ENCODE measurements at regions not wholly inside any gene's neighbourhood (a gene's known extent, or its start where the extent isn't known, plus 50 kb on each side); places are given as distances from the start of the nearest gene placed in this dataset.
"Not testable (repeated sequence)": the region's sequence is repeated elsewhere in the genome, so short reads cannot be mapped to it uniquely, and the experiment has no call there.

DNA sequence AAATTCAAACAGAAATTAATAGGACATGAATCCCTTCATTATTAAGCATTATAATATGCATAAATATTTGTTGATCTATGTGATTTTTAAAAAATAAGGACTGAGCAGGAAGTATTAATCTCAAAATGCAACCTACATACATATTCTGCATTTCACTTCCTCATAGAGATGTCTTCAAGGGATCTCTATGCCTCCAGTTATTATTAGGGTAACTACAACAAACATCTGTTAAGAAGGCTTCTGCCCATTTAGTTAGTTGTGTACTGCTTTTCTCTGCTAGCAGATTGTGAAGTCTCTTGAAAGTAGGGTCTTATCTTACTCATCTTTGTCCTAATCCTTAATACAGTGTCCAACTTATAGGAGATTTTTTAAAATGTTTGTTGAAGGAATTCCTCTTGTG is 414.1 kb downstream of the ACTL7B start:
- no peak for DNase-seq

GRCh38 chr9:108441251-108441650 is 414.5 kb downstream of the ACTL7B start:
- DNase-seq = no peak

GRCh38 chr9:108439947-108440346 is 415.8 kb downstream of the ACTL7B start:
- DNase-seq = no peak

GRCh38 chr9:108437656-108438055 is 418.1 kb downstream of the ACTL7B start:
- DNase-seq = no peak

GRCh38 chr9:108436448-108436847 is 419.3 kb downstream of the ACTL7B start:
- no peak for DNase-seq

- DNase-seq = no peak
These were observed 421.3 kb downstream of the ACTL7B start for GRCh38 chr9:108434502-108434901.

- no peak for DNase-seq
These were observed 421.8 kb downstream of the ACTL7B start for GRCh38 chr9:108434036-108434435.

- DNase-seq = no peak
These were observed 425.1 kb downstream of the ACTL7B start for GRCh38 chr9:108430655-108431054.

- DNase-seq = no peak
These were observed 428.0 kb downstream of the ACTL7B start for GRCh38 chr9:108427751-108428150.

- not testable (repeated sequence) for DNase-seq
These were observed 429.3 kb downstream of the ACTL7B start for GRCh38 chr9:108426421-108426940.

DNA sequence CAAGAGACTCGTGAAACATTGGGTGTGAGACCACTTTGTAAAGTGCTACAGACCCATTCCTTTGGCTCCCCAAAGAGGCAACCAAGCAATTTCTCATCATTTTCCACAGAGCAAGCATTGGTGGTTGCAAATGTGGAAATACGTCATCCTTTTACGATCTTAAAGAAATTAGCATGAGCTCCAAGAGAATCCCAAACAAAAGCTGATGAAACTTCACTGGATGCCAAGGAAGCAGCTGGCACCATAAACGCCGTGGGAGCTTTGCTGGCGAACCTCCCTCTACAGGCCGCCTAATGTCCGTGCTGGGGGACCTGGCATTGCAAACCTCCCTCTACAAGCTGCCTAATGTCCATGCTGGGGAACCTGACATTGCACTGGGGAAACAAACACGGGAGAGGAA is 432.4 kb downstream of the ACTL7B start:
- no peak for DNase-seq

GRCh38 chr9:108419379-108419778 is 436.4 kb downstream of the ACTL7B start:
- no peak for DNase-seq

DNA sequence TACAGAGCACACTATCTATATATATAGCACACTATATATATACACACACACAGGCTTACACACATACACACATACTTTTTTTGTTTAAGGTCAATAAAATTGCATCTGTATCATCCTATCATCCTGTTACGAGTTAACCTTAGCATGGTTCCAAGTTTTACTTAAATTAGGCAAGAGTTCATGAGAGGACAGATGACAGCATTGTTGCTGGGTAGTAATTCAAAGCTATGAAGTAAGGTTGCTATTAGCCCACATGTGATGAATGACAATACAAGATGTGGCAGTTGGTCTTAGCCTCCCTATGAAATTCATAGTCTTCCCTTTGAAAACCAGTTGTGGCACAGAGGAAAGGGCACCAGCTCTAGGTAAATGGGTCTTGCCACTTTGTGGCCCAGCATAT is 438.1 kb downstream of the ACTL7B start:
- no peak for DNase-seq

DNA sequence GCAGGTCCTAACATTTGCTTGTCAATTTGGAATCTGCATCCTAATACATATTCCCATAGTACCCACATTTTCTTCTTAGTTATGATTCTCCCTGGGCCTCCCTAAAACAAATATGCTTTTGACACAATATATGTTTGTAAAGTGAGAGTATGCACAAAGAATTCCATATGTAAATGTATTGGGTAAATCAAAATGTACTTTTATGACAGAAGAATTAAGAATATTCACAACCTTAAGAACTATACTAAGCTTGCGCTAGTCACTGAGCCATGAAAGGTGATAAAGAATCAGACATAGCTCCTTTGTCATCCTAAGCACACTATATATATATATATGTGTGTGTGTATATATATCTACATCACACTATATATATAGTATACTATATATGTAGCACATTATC is 438.5 kb downstream of the ACTL7B start:
- no peak for DNase-seq

DNA sequence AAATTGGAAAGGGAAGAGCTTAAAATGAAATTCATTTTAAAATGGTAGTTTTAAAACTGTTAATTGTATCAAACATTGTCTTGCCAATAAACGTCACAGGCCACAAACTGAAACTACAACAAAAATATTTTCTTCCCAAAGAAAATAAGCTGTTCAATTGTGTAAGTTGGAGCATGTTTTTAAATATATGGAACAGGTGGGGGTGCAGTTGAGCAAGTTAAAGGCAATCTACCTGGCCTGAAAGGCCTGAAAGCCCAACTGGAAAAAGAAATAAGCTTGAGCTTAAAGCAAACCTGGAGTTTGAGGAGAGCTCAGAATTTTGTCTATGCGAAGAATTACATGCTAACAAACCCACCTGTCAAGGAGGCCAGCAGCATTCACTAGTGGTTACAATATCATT is 439.5 kb downstream of the ACTL7B start:
- DNase-seq = no peak

GRCh38 chr9:108413809-108414208 is 442.0 kb downstream of the ACTL7B start:
- no peak for DNase-seq

DNA sequence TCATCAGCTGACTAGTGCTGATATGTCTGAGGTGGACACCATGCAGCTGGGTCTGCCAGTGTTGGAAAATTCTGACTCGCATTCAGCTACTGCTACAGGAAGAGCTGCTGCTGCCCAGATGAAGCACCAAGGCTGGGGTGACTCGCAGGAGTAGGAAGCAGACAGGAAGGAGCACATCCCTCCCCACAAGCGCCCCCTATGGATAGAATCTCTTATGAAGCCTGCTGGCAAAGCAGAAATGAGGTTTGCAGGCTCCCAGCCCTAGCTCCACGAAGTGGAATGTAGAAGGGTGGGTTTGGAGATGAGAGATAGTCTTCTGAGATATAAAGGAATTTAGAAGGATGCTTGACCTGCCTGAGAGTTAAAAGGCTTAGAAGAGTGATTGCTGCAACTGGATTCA is 443.0 kb downstream of the ACTL7B start:
- no peak for DNase-seq

DNA sequence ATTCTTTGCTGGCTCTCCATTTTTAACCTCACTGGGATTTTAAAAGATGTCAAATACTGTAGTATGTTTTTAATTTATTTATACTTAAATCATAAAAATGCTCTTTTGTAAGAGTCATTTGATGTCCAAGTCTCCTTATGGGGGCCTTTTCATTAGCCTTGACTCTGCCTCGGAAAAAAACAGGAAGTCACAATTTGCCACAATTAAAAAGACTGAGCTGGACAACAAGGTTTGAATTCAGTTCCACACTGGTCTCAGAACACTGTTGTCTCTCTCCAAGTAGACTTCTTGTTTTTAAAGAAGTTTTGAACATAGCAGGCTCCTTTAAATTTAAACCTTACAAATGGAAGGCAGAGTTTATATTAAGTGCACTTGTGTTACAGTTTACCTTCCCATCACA is 444.2 kb downstream of the ACTL7B start:
- no peak for DNase-seq

- no peak for DNase-seq
These were observed 445.6 kb downstream of the ACTL7B start for GRCh38 chr9:108410161-108410560.

DNA sequence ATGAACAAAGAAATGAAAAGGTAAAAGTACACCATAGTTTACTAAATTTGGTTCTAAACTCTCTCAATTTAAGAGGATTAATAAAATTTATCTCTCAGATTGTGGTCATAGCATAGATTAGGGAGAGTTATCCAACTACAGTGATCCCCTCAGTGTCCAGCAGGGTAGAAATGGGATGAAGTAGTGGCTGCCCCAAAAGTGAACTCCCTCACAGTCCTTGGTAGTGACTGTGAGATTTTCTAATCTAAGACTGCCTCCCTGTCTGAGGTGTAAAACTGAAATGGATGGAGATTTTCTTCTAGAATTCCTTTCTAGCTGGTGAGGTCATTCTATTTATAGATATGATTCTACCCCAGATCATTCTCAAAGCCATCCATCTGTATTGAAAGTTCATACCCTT is 455.5 kb downstream of the ACTL7B start:
- no peak for DNase-seq

GRCh38 chr9:108399851-108400250 is 455.9 kb downstream of the ACTL7B start:
- no peak for DNase-seq

DNA sequence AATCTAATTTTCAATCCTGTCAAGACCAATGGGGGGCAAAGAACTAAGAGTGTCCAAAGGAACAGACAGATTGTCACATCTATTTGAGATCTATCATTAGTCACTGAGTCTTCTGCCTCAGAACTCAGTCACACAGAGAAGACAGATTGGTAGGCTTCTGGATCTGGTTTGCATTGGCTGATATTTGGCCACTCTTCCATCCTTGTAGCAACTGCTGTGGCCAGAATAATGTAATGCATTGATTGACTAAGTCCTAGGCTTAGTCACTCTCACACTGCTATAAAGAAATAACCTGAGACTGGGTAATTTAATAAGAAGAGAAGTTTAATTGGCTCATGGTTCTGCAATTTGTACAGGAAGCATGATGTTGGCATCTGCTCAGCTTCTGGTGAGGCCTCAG is 458.5 kb downstream of the ACTL7B start:
- DNase-seq = no peak

DNA sequence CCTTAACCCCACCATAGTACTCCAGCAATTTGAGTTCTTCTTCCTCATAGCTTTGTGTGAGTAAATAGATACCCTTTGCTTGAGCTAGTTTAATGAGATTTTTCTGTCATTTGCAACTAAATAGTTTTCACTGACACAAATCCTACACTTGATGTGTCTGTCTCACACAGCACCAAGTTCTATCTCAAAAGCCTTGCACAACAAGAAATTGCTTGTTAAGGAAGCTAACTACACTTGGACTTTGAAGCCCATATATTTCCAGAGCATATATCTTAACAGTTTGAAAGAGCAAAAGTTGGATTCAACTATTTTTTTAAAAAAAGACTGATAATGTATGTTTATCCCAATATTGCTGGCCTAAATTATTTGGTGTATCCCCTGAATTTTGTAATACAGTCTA is 459.2 kb downstream of the ACTL7B start:
- no peak for DNase-seq

DNA sequence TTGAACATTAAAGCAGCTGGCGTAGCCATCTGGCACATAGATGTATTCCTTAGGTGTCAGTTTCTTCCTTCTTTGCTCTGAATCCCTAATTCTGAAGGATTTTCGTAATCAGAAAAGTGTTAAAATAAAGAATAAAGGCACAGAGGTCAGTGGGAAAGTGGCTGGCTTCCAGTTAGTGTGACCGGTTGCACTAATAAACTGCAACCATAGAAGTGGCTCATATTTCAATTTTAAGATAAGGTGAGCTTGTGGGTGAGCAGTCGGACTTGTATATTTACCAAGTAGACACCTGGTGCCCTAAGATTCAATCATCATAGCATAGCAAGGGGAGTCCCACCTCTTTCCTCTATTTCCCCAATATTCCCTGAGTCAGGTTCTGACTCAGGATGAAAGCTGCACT is 459.6 kb downstream of the ACTL7B start:
- DNase-seq = no peak

DNA sequence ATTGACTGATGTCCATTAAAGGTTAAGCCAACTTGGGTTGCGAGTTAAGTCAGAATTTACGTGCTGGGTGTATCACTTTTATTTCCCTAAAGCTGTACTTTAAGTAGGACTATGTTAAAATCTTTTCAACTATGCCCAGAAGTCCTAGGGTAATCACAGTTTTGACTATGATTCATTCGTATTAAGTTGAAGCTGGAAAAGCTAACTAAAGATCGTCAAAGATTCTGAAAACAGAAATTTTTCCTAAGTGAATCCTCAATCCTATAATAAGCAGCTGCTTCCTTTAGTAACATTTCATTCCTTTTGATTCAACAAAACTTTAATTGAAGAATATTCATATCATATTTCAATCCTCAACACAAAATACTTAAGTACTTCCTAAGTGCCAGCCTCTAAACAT is 460.4 kb downstream of the ACTL7B start:
- DNase-seq = no peak

- DNase-seq = no peak
These were observed 461.1 kb downstream of the ACTL7B start for GRCh38 chr9:108394726-108395125.
